Stimulated activated memory B cell treated with anti-CD40 and anti-IgM and Interleukin-4, amounts not matched to agents 10 μg/mL and 1 μg/mL and 100 μg/mL, for 72 hours (primary cell): ENCODE measurements at regions not wholly inside any gene's neighbourhood (a gene's known extent, or its start where the extent isn't known, plus 50 kb on each side); places are given as distances from the start of the nearest gene placed in this dataset.
"Not testable (repeated sequence)": the region's sequence is repeated elsewhere in the genome, so short reads cannot be mapped to it uniquely, and the experiment has no call there.

ENCODE experiments used
- ATAC-seq: fragments of 150-1000 bp; cut with Tn5 transposase; 2 replicates; pipeline ENCODE4 v1.10.0; 2021
- H3K27ac Mint-ChIP-seq: one replicate; pipeline ENCODE4 v1.8.0; 2022; ENCODE audit warnings: mild to moderate bottlenecking, mixed read lengths
- H3K27me3 Mint-ChIP-seq: one replicate; pipeline ENCODE4 v1.8.0; 2022; ENCODE audit warnings: mixed read lengths
- H3K36me3 Mint-ChIP-seq: one replicate; pipeline ENCODE4 v1.8.0; 2022; ENCODE audit warnings: mixed read lengths
- H3K4me1 Mint-ChIP-seq: one replicate; pipeline ENCODE4 v1.8.0; 2022; ENCODE audit warnings: mixed read lengths
- H3K4me3 Mint-ChIP-seq: one replicate; pipeline ENCODE4 v1.8.0; 2022; ENCODE audit warnings: mild to moderate bottlenecking, moderate library complexity, mixed read lengths
- H3K9me3 Mint-ChIP-seq: one replicate; pipeline ENCODE4 v1.8.0; 2022; ENCODE audit warnings: mixed read lengths

DNA sequence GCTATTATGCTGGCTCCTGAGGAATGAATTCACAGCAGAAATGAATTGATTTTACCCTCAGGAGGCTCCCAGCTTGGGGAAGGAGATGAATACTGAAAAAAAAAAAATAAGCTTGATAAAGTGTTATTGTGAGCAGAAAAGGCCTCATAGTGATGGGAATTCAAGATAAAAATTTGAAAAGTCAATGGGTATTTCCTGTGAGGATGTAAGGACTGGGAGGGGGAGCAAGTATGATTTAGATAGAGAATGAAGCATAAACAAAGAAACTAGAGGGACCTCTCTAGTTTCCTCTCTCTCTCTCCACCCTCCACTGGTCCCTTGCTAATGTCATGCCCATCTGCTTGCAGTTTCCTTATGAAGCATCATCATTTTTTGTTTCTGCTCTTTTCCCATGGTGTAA lies 439.0 kb upstream of the PLXNA2 start:
- H3K27me3 Mint-ChIP-seq: peaks cover 3% of the 10 kb centered on the region
- no peaks in the 10 kb centered on the region for H3K9me3 Mint-ChIP-seq
- H3K36me3 Mint-ChIP-seq: no peaks in the 10 kb centered on the region
- no peaks in the 10 kb centered on the region for H3K4me1 Mint-ChIP-seq
- H3K27ac Mint-ChIP-seq: no peak overlapping the region
- no peak for ATAC-seq
- no peak overlapping the region for H3K4me3 Mint-ChIP-seq

DNA sequence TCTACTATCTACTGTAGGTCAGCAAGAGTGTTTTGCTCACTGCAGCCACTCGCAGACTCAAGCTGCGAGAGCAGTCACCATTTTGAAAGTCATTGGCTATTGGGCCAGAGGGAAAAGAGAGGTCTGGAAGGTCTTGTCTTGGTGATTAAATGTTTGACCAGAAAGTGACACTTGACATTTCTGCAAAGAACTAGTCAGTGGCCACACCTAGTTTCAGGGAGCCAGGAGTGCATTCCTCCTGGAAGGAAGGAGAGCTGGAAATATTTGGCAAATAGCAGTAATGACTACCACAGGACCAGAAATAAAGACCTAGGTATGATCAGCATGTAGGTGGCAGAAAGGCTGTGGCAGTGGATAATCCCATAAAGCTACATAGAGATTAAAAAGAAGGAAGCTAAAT lies 440.0 kb upstream of the PLXNA2 start:
- no peak for ATAC-seq
- Mint-ChIP-seq H3K4me1 (no peaks in the 10 kb centered on the region), H3K27me3 (peaks cover 8% of the 10 kb centered on the region), H3K9me3 (no peaks in the 10 kb centered on the region), H3K36me3 (no peaks in the 10 kb centered on the region), H3K27ac (no peak overlapping the region), H3K4me3 (no peak overlapping the region)

DNA sequence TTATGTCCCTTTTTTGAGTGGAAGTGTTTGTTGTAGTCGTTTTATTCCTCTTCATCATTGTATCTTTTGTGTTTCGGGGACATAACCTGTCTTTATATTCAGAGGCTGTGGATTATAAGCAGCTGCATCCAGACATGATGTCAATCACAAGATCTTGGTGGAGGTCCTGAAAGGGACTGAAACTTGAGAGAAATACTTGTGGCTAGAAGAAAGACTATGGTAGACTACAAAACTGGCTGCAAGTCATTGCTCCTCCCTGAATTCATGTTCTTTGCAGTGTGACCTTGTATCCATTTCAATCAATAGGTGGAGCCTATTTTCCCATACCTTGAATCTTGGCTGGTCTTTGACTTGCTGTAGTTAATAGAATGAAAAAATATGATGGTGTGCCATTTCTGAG lies 442.4 kb upstream of the PLXNA2 start:
- Mint-ChIP-seq H3K4me1 (no peaks in the 10 kb centered on the region), H3K27me3 (peaks cover 8% of the 10 kb centered on the region), H3K27ac (no peak overlapping the region), H3K36me3 (no peaks in the 10 kb centered on the region), H3K4me3 (no peak overlapping the region), H3K9me3 (no peaks in the 10 kb centered on the region)
- ATAC-seq: no peak

DNA sequence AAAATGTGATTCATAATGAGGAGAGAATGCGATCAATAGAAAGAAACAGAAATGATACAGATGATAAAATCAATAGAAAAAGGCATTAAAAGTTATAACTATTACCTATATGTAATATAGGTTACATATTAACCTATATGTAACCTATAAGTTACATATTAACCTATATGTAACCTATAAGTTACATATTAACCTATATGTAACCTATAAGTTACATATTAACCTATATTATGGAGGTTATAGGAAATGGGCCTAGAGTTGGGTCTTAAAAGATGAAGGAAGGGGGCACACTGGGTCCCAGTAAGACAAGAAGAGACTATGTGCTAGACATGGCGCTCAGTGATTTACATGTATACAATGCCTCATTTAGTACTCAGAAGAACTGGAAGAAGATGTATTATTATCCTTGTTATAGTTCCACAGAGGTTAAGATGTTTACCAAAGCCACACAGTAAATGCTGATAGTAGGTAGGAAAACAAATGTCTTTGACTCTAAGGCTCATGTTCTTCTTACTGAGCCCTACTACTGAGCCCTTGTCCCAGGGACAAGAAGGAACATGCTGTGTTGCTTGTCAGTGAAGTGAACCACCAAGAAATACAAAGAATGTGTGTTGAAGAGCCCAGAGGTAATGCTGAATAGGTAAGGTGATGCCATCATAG lies 444.6 kb upstream of the PLXNA2 start:
- Mint-ChIP-seq H3K27ac (no peak overlapping the region), H3K36me3 (no peaks in the 10 kb centered on the region), H3K4me3 (no peak overlapping the region), H3K9me3 (no peaks in the 10 kb centered on the region), H3K4me1 (no peaks in the 10 kb centered on the region), H3K27me3 (peaks cover 8% of the 10 kb centered on the region)
- ATAC-seq: no peak

DNA sequence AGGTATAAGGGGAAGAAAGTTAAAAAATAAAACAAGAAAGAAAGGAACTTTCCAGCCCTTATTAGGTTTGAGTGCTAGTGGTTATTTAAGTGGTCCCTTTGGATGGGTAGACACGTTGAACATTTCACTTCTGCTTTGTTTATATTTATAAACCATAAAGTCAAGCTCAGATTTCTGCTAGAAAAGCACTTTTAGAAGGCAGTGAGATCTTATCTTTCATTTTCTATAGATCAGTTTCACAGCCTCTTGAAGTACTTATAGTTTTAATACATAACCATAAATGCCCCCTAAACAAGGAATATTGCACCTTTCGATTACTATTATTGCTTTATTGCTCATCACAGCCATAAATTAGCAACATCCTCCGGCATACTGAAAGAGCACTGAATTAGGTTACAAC lies 446.8 kb upstream of the PLXNA2 start:
- no peak for ATAC-seq
- Mint-ChIP-seq H3K36me3 (no peaks in the 10 kb centered on the region), H3K4me3 (no peak overlapping the region), H3K4me1 (no peaks in the 10 kb centered on the region), H3K27ac (no peak overlapping the region), H3K9me3 (no peaks in the 10 kb centered on the region), H3K27me3 (peaks cover 8% of the 10 kb centered on the region)

DNA sequence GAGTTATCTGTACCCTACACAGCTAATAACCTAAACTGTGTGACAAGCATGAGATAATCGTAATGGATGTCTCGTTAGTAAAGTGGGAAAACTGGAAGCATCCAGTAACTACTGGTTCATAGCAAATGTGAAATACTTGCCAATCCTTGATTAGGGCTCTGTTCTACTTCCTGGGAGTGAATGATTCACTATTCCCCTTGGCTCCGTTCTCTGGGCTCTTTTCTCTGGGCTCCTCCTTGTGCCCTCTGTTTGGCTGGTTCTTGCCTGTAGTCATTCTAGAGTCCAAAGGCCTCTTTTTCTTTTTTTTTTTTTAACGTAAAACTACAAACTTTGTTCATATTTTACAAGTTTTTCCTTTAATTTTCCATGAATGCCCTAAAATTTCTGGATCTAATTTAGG lies 465.8 kb upstream of the PLXNA2 start:
- no peaks in the 10 kb centered on the region for H3K27me3 Mint-ChIP-seq
- peaks cover 3% of the 10 kb centered on the region for H3K9me3 Mint-ChIP-seq
- no peak for ATAC-seq
- H3K27ac Mint-ChIP-seq: no peak overlapping the region
- H3K4me3 Mint-ChIP-seq: no peak overlapping the region
- H3K36me3 Mint-ChIP-seq: no peaks in the 10 kb centered on the region
- no peaks in the 10 kb centered on the region for H3K4me1 Mint-ChIP-seq

DNA sequence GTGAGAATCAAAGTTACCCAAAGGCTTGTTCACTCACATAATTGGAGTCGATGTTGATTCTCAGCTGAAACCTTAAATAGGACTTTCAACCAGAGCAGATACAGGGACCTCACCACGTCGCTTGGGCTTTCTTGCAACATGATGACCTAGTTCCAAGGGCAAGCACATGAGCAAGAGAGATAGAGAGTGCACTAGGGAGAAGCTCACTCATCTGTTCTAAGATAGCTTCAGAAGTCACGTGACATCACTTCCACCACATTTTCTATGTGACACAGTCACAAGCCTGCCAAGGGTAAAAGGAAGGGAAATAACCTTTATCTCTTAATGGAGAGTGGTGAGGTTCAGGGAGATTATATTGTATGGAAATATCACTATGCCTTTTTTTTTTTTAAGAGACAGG lies 470.1 kb upstream of the PLXNA2 start:
- Mint-ChIP-seq H3K9me3 (no peaks in the 10 kb centered on the region), H3K27ac (no peak overlapping the region), H3K27me3 (no peaks in the 10 kb centered on the region), H3K4me1 (no peaks in the 10 kb centered on the region), H3K36me3 (no peaks in the 10 kb centered on the region), H3K4me3 (no peak overlapping the region)
- no peak for ATAC-seq

DNA sequence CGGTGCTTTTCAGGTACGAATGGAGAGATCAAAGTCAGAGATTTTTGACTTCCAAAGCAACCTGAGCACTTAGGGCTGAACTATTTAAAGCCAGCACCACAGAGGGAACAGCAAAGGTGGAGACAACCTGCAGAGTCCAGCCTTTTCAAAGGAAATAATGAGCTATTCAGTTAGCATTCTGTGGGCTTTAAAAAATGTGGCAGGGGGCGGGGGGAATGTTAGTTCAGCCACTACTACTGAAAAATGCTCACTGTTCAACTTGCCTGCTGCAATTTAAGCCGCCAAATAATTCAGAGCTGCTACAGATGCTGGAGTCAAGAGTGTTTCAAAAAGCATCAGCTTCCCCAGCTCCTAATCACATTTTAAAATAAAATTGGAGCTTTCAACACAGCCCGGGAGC lies 473.3 kb upstream of the PLXNA2 start:
- no peak for ATAC-seq
- Mint-ChIP-seq H3K27ac (no peak overlapping the region), H3K4me3 (no peak overlapping the region), H3K4me1 (no peaks in the 10 kb centered on the region), H3K36me3 (no peaks in the 10 kb centered on the region), H3K9me3 (peaks cover 11% of the 10 kb centered on the region), H3K27me3 (no peaks in the 10 kb centered on the region)

DNA sequence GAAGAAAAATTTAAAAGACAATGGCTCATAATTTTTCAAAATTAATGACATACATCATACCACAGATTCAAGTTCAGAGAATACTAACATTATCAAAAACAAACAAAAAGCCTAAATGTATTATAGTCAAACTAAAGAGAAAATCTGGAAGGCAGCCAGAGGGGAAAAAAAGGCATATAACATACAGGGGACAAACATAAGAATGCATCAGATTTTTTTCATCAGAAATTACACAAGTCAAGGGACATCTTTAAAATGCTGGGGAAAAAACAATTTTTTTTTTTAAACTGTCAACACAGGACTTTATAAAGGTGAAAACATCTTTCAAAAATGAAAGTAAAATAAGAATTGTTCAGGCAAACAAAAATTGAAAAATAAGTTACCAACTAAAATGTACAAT lies 478.4 kb upstream of the PLXNA2 start:
- Mint-ChIP-seq H3K36me3 (no peaks in the 10 kb centered on the region), H3K4me3 (no peak overlapping the region), H3K4me1 (no peaks in the 10 kb centered on the region), H3K9me3 (peaks cover 14% of the 10 kb centered on the region), H3K27ac (no peak overlapping the region), H3K27me3 (no peaks in the 10 kb centered on the region)
- ATAC-seq: no peak

DNA sequence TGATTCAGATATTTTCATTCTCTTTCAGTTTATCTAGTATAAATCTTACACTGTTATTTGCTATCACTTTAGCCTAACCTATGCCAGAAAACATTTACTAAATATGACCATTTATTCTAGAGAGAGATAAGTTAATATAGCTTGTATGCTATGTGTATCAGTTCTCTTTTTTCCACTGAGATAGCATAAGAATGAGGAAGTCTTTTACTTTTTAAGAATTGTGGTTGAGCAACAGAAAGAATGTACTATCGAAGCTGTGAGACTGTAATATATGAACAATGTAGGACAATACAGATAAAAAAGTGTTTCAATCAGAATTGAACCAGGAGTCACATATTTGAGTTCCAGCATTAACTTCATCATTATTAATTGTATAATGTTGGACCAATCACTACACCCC lies 479.9 kb upstream of the PLXNA2 start:
- H3K9me3 Mint-ChIP-seq: peaks cover 14% of the 10 kb centered on the region
- no peak overlapping the region for H3K27ac Mint-ChIP-seq
- H3K4me3 Mint-ChIP-seq: no peak overlapping the region
- no peaks in the 10 kb centered on the region for H3K27me3 Mint-ChIP-seq
- no peaks in the 10 kb centered on the region for H3K4me1 Mint-ChIP-seq
- H3K36me3 Mint-ChIP-seq: no peaks in the 10 kb centered on the region
- no peak for ATAC-seq

DNA sequence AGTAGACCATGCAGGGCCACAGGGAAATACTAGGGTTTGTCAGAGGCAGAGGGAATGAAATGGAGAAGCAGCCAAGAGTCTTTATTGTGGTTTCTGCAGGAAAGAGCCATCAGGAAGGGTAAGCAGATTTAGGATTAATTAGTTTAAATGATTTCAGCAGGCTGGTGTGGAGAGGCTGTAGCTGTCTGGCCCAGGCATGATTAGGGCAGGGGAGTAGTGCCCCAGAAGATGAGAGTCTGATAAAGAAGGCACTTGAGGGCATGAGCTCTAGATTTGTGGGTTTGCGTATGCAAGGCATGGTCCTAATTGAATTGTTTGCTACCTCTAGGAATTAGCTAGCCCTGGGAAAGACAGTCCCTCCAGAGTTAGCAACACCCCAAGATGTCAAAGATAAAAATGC lies 484.6 kb upstream of the PLXNA2 start:
- H3K4me1 Mint-ChIP-seq: peaks cover 8% of the 10 kb centered on the region
- H3K4me3 Mint-ChIP-seq: no peak overlapping the region
- H3K27me3 Mint-ChIP-seq: no peaks in the 10 kb centered on the region
- H3K9me3 Mint-ChIP-seq: no peaks in the 10 kb centered on the region
- H3K36me3 Mint-ChIP-seq: no peaks in the 10 kb centered on the region
- H3K27ac Mint-ChIP-seq: no peak overlapping the region
- ATAC-seq: no peak

DNA sequence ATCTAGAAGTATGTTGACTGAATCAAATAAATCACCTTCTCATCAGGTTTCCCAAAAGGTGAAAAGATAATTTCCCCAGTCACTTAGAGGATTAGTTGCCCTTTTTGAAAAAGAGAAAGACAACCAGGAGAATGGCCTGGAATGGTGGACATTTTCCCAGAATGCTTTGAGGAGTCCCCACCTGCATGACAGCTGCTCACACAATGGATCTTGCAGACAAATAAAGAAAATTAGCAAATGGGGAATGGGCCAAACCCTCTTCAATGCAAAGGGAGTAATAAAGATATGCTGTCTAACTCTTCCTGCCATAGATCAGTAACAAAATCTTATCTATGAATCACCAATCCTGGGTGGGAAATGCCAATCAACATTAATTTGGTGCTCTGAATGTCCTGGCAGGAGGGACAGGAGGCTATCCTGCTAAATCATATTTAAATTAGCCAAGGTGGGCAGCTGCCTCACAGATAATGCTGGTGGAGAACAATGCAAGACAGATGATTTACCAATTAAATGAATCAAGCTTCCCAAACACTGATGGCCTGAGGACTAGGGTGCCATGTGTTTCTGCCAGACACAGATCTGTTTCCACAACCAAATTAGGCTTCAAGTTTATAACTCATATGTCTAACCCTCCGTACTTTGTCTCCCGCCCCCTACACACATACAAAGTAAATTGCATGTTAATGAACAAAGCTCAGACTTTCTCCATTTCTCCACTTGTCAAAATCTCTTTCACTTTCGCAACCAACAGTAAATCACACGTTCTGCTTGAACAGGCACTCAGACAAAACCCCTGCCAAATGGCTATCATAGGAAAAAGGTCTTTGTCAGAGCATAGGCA lies 488.0 kb upstream of the PLXNA2 start:
- peak overlapping the region; percentile 1 for H3K4me3 Mint-ChIP-seq
- no peaks in the 10 kb centered on the region for H3K36me3 Mint-ChIP-seq
- ATAC-seq: no peak
- H3K4me1 Mint-ChIP-seq: peaks cover 8% of the 10 kb centered on the region
- H3K27ac Mint-ChIP-seq: no peak overlapping the region
- no peaks in the 10 kb centered on the region for H3K27me3 Mint-ChIP-seq
- H3K9me3 Mint-ChIP-seq: no peaks in the 10 kb centered on the region

DNA sequence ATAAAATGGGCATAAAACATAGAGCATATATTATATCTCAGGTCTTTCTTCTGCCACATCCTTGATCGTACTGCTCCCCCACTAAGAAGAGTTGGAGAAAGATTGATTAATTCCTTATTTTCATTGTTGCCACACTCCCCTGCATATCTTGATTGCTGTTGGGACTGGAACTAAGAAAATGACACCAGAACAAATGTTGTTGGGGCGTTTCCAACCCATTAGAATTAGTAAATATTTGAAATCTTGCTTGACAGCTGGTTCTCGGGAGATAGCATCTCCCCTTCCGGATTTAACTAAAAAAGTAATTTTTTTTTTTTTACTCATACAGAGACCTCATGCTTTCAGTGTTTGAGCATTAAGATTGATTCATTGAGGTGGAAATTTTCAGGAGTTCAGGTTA lies 493.0 kb upstream of the PLXNA2 start:
- no peak for ATAC-seq
- no peak overlapping the region for H3K4me3 Mint-ChIP-seq
- peaks cover 8% of the 10 kb centered on the region for H3K4me1 Mint-ChIP-seq
- no peak overlapping the region for H3K27ac Mint-ChIP-seq
- H3K9me3 Mint-ChIP-seq: peaks cover 5% of the 10 kb centered on the region
- no peaks in the 10 kb centered on the region for H3K36me3 Mint-ChIP-seq
- H3K27me3 Mint-ChIP-seq: no peaks in the 10 kb centered on the region

DNA sequence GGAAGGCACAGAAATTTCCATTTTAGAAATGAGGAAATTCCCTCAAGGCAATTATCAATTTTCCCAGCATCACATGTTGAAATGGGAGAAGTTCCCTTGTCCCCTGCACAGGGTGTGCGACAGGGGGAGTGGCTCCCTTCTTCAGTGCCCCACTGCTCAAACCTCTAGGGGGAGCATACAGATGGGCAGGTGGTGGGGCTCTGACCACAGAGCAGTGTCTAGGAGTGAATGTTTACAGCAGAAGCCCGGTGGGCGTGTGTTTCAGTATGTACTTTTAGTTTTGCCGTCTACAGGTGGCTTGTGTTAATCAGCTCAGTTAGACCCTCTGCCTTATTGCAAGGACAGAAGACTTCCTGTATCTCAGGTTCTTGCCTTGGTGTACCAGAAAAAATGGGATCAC lies 493.7 kb upstream of the PLXNA2 start:
- Mint-ChIP-seq H3K4me3 (no peak overlapping the region), H3K36me3 (no peaks in the 10 kb centered on the region), H3K4me1 (peaks cover 5% of the 10 kb centered on the region), H3K27me3 (no peaks in the 10 kb centered on the region), H3K27ac (no peak overlapping the region), H3K9me3 (peaks cover 5% of the 10 kb centered on the region)
- no peak for ATAC-seq

DNA sequence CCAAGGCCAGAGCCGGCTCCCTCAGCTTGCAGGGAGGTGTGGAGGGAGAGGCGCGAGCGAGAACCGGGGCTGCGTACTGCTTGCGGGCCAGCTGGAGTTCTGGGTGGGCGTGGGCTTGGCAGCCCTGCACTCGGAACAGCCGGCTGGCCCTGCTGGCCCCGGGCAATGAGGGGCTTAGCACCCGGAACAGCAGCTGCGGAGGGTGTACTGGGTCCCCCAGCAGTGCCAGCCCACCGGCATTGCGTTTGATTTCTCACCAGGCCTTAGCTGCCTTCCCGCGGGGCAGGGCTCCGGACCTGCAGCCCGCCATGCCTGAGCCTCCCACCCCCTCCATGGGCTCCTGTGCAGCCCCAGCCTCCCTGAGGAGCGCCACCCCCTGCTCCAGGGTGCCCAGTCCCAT lies 495.5 kb upstream of the PLXNA2 start:
- not testable (repeated sequence) for H3K4me1 Mint-ChIP-seq, H3K27ac Mint-ChIP-seq, H3K27me3 Mint-ChIP-seq, H3K36me3 Mint-ChIP-seq, H3K9me3 Mint-ChIP-seq, ATAC-seq, H3K4me3 Mint-ChIP-seq

DNA sequence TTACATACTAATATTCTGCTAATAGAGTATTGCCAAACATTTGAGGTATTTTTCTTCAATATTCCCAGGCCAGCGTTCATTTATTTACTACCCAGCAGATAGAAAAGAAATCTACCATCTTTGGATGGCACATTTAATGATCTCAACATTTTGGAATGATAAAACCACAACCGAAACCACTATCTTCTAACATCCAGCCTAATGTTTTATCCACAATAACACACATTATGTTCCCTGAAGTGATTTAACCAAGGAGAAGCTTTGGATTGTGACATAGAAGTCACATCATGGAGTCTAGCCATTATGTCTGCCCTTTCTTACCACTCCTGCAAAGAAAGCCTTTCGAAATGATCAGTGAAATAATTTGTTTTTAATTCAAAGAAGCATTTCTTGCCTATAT lies 497.1 kb upstream of the PLXNA2 start:
- H3K9me3 Mint-ChIP-seq: peaks cover 8% of the 10 kb centered on the region
- H3K4me3 Mint-ChIP-seq: no peak overlapping the region
- ATAC-seq: no peak
- no peaks in the 10 kb centered on the region for H3K36me3 Mint-ChIP-seq
- no peaks in the 10 kb centered on the region for H3K4me1 Mint-ChIP-seq
- H3K27me3 Mint-ChIP-seq: no peaks in the 10 kb centered on the region
- H3K27ac Mint-ChIP-seq: no peak overlapping the region
